ENCODE measurements at regions not wholly inside any gene's neighbourhood (a gene's known extent, or its start where the extent isn't known, plus 50 kb on each side); places are given as distances from the start of the nearest gene placed in this dataset.

GRCh38 chr9:85302938-85303756, 438.6 kb downstream of the AGTPBP1 start:
- no peak for TF ChIP-seq POLR2A (IDR thresholded peaks at IDR 0.05)
- TF ChIP-seq CTCF (IDR thresholded peaks at IDR 0.05), result no peak

All from transverse colon (tissue), 3 donors.